ENCODE measurements at regions not wholly inside any gene's neighbourhood (a gene's known extent, or its start where the extent isn't known, plus 50 kb on each side); places are given as distances from the start of the nearest gene placed in this dataset.

DNA sequence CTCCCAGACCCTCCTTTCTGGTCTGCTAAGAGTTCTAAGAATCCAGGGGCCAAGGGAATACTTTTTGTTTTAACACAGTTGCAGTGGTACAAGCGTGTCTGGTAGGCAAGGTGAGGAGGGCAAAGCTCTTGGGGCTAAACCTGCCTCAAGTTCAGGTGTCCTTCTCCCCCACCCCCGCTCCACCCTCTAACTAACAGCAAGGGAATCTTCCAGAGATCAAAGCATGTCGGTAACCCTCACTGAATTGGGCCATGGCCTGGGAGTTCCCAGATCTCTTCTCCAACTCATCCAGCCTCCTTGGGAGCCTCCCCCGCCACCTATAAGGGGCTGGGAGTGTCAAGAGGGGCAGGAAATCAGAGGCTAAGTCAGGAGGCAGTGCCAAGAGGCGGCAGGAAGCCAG, 55.7 kb upstream of the TAC4 start:
- TF ChIP-seq, protein P1, sequence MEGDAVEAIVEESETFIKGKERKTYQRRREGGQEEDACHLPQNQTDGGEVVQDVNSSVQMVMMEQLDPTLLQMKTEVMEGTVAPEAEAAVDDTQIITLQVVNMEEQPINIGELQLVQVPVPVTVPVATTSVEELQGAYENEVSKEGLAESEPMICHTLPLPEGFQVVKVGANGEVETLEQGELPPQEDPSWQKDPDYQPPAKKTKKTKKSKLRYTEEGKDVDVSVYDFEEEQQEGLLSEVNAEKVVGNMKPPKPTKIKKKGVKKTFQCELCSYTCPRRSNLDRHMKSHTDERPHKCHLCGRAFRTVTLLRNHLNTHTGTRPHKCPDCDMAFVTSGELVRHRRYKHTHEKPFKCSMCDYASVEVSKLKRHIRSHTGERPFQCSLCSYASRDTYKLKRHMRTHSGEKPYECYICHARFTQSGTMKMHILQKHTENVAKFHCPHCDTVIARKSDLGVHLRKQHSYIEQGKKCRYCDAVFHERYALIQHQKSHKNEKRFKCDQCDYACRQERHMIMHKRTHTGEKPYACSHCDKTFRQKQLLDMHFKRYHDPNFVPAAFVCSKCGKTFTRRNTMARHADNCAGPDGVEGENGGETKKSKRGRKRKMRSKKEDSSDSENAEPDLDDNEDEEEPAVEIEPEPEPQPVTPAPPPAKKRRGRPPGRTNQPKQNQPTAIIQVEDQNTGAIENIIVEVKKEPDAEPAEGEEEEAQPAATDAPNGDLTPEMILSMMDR (IDR thresholded peaks at IDR 0.05) = no peak
- H3K4me1 Mint-ChIP-seq (ENCODE audit: low read depth) = no peaks in the 10 kb centered on the region
- ChIA-PET CTCF (interaction anchor here (1.7 to 4.4 kb wide), 2 partner anchors 13 to 94 kb away, joined by 3 to 18 read pairs; no protein-coding TSS in a partner anchor), POLR2A (no interaction called here)
- H3K27ac Mint-ChIP-seq = no peak overlapping the region
- H3K9me3 Mint-ChIP-seq = no peaks in the 10 kb centered on the region
- ATAC-seq (no peak), DNase-seq (no peak)
- H3K36me3 Mint-ChIP-seq (ENCODE audit: low read depth) = no peaks in the 10 kb centered on the region
- H3K27me3 Mint-ChIP-seq = peaks cover 61% of the 10 kb centered on the region
- intact Hi-C loops (cut with micrococcal nuclease) = no loop called here
- H3K4me3 Mint-ChIP-seq = no peak overlapping the region

DNA sequence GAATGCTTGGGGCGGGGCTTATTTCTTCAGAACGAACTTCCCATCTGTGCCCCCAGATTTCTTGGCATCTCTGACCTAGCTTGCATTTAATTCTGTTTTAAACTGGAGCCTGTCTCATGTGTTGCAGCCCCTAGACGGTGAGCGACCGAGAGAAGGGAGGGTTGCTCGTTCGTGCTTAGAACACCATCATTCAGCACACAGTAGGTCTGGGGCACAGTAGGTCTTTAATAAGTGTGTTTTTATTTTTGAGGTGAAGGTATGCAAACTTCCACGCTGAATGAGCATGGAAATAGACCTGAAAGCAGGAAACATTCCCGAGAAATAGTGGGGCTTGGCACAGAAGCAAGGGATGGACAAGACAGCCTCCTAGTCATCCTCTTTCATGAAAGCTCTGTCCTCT, 57.0 kb upstream of the TAC4 start:
- ChIA-PET CTCF (interaction anchor here (1.3 to 4.4 kb wide), 2 partner anchors 48 to 92 kb away, joined by 4 to 18 read pairs; no protein-coding TSS in a partner anchor), POLR2A (no interaction called here)
- H3K9me3 Mint-ChIP-seq = no peaks in the 10 kb centered on the region
- no peak overlapping the region for H3K27ac Mint-ChIP-seq
- intact Hi-C loops (cut with micrococcal nuclease) = no loop called here
- H3K36me3 Mint-ChIP-seq (ENCODE audit: low read depth) = no peaks in the 10 kb centered on the region
- TF ChIP-seq, protein P1 (IDR thresholded peaks at IDR 0.05) = no peak
- peaks cover 73% of the 10 kb centered on the region for H3K27me3 Mint-ChIP-seq
- ATAC-seq (no peak), DNase-seq (no peak)
- H3K4me3 Mint-ChIP-seq = no peak overlapping the region
- peaks cover 3% of the 10 kb centered on the region for H3K4me1 Mint-ChIP-seq (ENCODE audit: low read depth)

DNA sequence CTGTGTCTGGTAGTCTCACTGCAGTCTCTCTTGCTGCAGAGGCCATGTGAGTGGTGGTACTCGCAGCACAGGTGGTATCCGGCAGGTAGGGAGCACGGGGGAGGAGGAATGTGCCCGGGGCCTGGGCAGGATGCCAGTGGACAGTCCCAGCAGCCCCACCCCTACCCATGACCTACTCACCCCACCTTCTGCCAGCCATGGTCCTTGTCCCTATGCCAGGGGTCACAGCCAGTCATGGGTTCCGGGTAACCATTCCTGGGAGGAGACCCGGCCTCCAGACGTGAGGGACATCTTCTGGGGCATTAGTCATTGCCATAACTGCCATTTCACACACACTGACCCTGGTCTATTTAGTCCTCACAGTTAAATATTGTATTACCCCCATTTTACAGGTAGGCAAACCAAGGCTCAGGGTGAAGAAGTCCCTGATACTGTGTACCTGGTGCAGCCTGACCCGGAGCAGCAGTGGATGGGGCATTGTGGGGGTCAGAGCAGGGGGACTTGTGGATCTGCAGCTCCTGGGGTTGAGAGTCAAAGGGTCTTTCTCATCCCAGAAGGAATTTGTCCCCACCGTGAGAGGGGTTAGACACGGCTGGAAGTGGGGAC, 58.8 kb upstream of the TAC4 start:
- intact Hi-C loops (cut with micrococcal nuclease) = no loop called here
- Mint-ChIP-seq H3K36me3 (ENCODE audit: low read depth) (no peaks in the 10 kb centered on the region), H3K27ac (no peak overlapping the region), H3K27me3 (peaks cover 67% of the 10 kb centered on the region), H3K9me3 (no peaks in the 10 kb centered on the region), H3K4me3 (no peak overlapping the region), H3K4me1 (ENCODE audit: low read depth) (peaks cover 5% of the 10 kb centered on the region)
- ChIA-PET CTCF (interaction anchor here (4.4 kb wide), 1 partner anchor 91 kb away, joined by 18 read pairs; no protein-coding TSS in a partner anchor), POLR2A (no interaction called here)
- DNase-seq = no peak
- no peak for ATAC-seq
- TF ChIP-seq, protein P1 (IDR thresholded peaks at IDR 0.05) = no peak

DNA sequence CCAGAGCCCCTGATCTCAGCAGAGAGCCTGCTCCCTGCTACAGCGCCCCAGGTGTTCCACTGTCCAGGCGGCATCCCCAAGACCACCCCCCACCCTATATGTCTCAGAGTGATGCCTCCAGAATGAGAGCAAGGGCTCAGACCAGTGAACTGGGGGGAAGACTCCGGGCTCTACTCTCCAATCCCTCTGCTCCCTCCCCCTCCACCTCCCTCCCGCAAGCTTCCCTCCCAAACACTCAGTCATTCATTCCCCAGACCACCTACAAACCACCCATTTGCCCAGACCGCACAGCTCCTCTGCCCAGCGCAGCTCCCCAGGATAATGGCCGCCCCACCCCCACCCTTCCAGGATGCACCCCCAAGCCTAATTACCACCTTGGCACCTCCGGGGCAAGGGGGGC, 59.4 kb upstream of the TAC4 start:
- TF ChIP-seq, protein P1 (IDR thresholded peaks at IDR 0.05) = no peak
- Mint-ChIP-seq H3K36me3 (ENCODE audit: low read depth) (no peaks in the 10 kb centered on the region), H3K4me1 (ENCODE audit: low read depth) (peaks cover 5% of the 10 kb centered on the region), H3K9me3 (no peaks in the 10 kb centered on the region), H3K27ac (no peak overlapping the region), H3K4me3 (no peak overlapping the region), H3K27me3 (peaks cover 69% of the 10 kb centered on the region)
- ATAC-seq = no peak
- CTCF ChIA-PET = no interaction called here
- intact Hi-C loops (cut with micrococcal nuclease) = no loop called here
- no peak for DNase-seq
- POLR2A ChIA-PET = no interaction called here

DNA sequence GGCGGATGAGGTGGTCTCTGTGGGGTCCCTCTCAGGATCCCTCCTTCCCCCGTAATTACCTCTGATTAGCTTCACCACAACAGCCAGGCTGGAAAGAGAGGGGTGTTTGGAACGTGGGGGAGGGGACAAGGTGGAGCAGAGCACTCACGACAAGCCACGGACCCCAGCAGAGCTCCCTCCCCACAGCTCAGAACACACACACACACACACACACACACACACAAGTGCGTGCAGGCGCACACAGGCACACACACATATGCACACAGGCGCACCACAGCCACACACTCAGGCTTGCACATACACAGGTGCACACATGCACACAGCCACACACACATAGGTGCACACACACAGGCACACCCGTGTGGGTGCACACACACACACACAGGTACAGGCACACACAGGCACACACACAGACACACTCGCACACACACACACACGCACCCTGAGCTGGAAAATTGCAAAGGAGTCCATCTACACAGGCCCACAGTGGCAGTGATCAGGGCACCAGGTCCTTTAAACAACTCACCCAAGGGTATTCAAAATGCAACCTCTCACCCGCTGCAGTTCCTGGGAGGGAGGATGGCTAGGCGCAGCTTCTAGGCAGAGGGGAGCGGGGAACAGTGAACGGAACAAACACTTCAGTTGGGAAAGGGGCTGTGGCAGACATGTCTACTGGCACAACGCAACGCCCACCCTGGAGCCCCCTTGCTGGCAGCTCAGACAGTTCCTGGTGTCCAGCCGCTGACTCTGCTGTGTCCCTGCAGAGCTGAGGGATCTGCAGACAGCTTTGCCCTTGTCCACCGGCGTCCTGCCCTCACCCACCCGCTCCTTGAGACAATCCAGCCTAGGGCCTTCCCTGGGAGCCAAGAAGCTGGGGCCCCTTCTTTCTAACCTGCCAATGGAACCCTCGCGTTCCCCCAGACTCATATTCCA, 59.9 kb upstream of the DLX4 start:
- Mint-ChIP-seq H3K4me3 (no peak overlapping the region), H3K9me3 (no peaks in the 10 kb centered on the region), H3K27ac (no peak overlapping the region), H3K4me1 (ENCODE audit: low read depth) (peaks cover 5% of the 10 kb centered on the region), H3K27me3 (peaks cover 58% of the 10 kb centered on the region), H3K36me3 (ENCODE audit: low read depth) (no peaks in the 10 kb centered on the region)
- POLR2A ChIA-PET = interaction anchor here (0.9 to 1.3 kb wide), 3 partner anchors 8 to 148 kb away, joined by 3 read pairs; no protein-coding TSS in a partner anchor
- ATAC-seq = no peak
- CTCF ChIA-PET = interaction anchor here (0.6 to 6.7 kb wide), 6 partner anchors 10 to 89 kb away, joined by 3 to 49 read pairs (median 4); no protein-coding TSS in a partner anchor
- TF ChIP-seq, protein P1 (IDR thresholded peaks at IDR 0.05) = no peak
- intact Hi-C loops (cut with micrococcal nuclease) = no loop called here
- DNase-seq = no peak
